Endodermal cell (in vitro differentiated cells): ENCODE measurements at regions not wholly inside any gene's neighbourhood (a gene's known extent, or its start where the extent isn't known, plus 50 kb on each side); places are given as distances from the start of the nearest gene placed in this dataset.

Experiments
- DNase-seq: peaks from one replicate; pipeline ENCODE4 v3.0.0-alpha.2; 2017
- H3K27ac ChIP-seq: 2 replicates; pipeline ENCODE4 v1.5.1; 2013; ENCODE audit warnings: mild to moderate bottlenecking, low read depth, low read length, moderate library complexity
- H3K27me3 ChIP-seq: 2 replicates; pipeline ENCODE4 v1.6.1; 2013; ENCODE audit warnings: mild to moderate bottlenecking, low read length, moderate library complexity; ENCODE audit not compliant: insufficient read depth, control insufficient read depth, poor library complexity, severe bottlenecking
- H3K36me3 ChIP-seq: 2 replicates; pipeline ENCODE4 v1.7.0; 2013; ENCODE audit warnings: mild to moderate bottlenecking, low read length, moderate library complexity; ENCODE audit not compliant: control insufficient read depth, insufficient read depth
- H3K4me1 ChIP-seq: one replicate; pipeline ENCODE4 v1.7.0; 2013; ENCODE audit warnings: low read length; ENCODE audit not compliant: control insufficient read depth, insufficient read depth
- H3K4me3 ChIP-seq: 2 replicates; pipeline ENCODE4 v1.5.1; 2013; ENCODE audit warnings: mild to moderate bottlenecking, low read length, moderate library complexity
- H3K9ac ChIP-seq: 2 replicates; pipeline ENCODE4 v1.6.1; 2013; ENCODE audit warnings: mild to moderate bottlenecking, low read length, moderate library complexity; ENCODE audit not compliant: poor library complexity, severe bottlenecking; ENCODE audit errors: extremely low read depth
- H3K9me3 ChIP-seq: 2 replicates; pipeline ENCODE4 v1.6.1; 2013; ENCODE audit warnings: mild to moderate bottlenecking, low read length, moderate library complexity; ENCODE audit not compliant: control insufficient read depth
- H3K27ac Mint-ChIP-seq: 2 replicates; pipeline ENCODE4 v1.8.0; 2020; ENCODE audit warnings: mixed read lengths
- H3K27me3 Mint-ChIP-seq: 2 replicates; pipeline ENCODE4 v1.8.0; 2021; ENCODE audit warnings: mild to moderate bottlenecking, mixed read lengths; ENCODE audit not compliant: insufficient read depth
- H3K36me3 Mint-ChIP-seq: 2 replicates; pipeline ENCODE4 v1.8.0; 2020; ENCODE audit warnings: low read depth, mixed read lengths
- H3K4me1 Mint-ChIP-seq: 2 replicates; pipeline ENCODE4 v1.8.0; 2020; ENCODE audit warnings: mixed read lengths
- H3K4me3 Mint-ChIP-seq: 2 replicates; pipeline ENCODE4 v1.8.0; 2020; ENCODE audit warnings: mild to moderate bottlenecking, moderate library complexity, mixed read lengths
- H3K9me3 Mint-ChIP-seq: 2 replicates; pipeline ENCODE4 v1.8.0; 2020; ENCODE audit warnings: mild to moderate bottlenecking, mixed read lengths
- WGBS, 2 experiments: methylation state at CpG; one replicate each; pipeline versions ENCODE4 v1.1.5 to v1.1.7; 2013; ENCODE audit warnings: missing lambda C conversion rate in 2 of 2, mixed read lengths in 1 of 2; ENCODE audit not compliant: insufficient coverage in 1 of 2, insufficient read length in 1 of 2; 5-methylcytosine and 5-hydroxymethylcytosine counted together
- TF ChIP-seq, protein P1 (sequence below): fragments of 200-600 bp; sonication (generic); conservative IDR thresholded peaks from 2 replicates; pipeline ENCODE4 v1.5.0; 2021; ENCODE audit warnings: antibody characterized with exemption, mild to moderate bottlenecking

GRCh38 chr2:120510751-120511395 is 164.9 kb downstream of the INHBB start:
- H3K9me3 ChIP-seq, result no peaks in the 10 kb centered on the region
- TF ChIP-seq, protein P1, sequence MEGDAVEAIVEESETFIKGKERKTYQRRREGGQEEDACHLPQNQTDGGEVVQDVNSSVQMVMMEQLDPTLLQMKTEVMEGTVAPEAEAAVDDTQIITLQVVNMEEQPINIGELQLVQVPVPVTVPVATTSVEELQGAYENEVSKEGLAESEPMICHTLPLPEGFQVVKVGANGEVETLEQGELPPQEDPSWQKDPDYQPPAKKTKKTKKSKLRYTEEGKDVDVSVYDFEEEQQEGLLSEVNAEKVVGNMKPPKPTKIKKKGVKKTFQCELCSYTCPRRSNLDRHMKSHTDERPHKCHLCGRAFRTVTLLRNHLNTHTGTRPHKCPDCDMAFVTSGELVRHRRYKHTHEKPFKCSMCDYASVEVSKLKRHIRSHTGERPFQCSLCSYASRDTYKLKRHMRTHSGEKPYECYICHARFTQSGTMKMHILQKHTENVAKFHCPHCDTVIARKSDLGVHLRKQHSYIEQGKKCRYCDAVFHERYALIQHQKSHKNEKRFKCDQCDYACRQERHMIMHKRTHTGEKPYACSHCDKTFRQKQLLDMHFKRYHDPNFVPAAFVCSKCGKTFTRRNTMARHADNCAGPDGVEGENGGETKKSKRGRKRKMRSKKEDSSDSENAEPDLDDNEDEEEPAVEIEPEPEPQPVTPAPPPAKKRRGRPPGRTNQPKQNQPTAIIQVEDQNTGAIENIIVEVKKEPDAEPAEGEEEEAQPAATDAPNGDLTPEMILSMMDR, result no peak
- no peaks in the 10 kb centered on the region for H3K36me3 Mint-ChIP-seq
- no peaks in the 10 kb centered on the region for H3K4me1 ChIP-seq
- H3K27me3 ChIP-seq, result peaks cover 30% of the 10 kb centered on the region
- H3K27ac ChIP-seq, result peak overlapping the region; percentile 57
- H3K27ac Mint-ChIP-seq, result no peak overlapping the region
- H3K27me3 Mint-ChIP-seq, result peaks cover 31% of the 10 kb centered on the region
- H3K4me1 Mint-ChIP-seq, result peaks cover 3% of the 10 kb centered on the region
- no peak overlapping the region for H3K4me3 Mint-ChIP-seq
- no peaks in the 10 kb centered on the region for H3K9me3 Mint-ChIP-seq
- no peak for DNase-seq
- H3K9ac ChIP-seq, result no peak overlapping the region
- H3K36me3 ChIP-seq, result no peaks in the 10 kb centered on the region
- H3K4me3 ChIP-seq, result no peak overlapping the region
- WGBS, 2 experiments, result 80 to 89% methylated on average over 2 to 11 of the region's 11 CpGs

DNA sequence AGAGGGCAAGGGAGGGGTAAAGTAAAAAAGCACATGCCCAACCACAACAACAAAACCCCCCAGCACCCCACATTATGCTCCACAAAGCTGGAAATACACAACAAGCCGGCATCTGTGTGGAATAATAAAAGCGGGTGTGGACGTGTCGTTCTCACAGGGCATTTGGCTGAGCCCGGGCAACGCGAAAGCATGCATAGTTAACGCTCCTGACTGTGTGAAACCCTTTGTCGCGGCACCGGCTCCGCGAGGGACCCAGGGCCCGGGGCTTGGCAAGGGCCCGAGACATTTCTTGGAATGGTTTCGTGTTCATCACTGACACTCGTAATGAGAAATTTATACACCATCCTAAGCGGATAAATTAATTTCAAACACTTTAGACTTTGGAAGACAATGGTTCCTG is 165.6 kb downstream of the INHBB start:
- TF ChIP-seq, protein P1, result no peak
- H3K27me3 ChIP-seq, result peaks cover 34% of the 10 kb centered on the region
- H3K4me3 ChIP-seq, result no peak overlapping the region
- H3K9me3 Mint-ChIP-seq, result no peaks in the 10 kb centered on the region
- H3K4me3 Mint-ChIP-seq, result no peak overlapping the region
- no peaks in the 10 kb centered on the region for H3K36me3 ChIP-seq
- H3K9me3 ChIP-seq, result no peaks in the 10 kb centered on the region
- H3K36me3 Mint-ChIP-seq, result no peaks in the 10 kb centered on the region
- DNase-seq, result peak; percentile 66
- H3K4me1 Mint-ChIP-seq, result peaks cover 7% of the 10 kb centered on the region
- no peaks in the 10 kb centered on the region for H3K4me1 ChIP-seq
- 53 to 67% methylated on average over 12 to 18 of the region's 18 CpGs for WGBS, 2 experiments
- no peak overlapping the region for H3K9ac ChIP-seq
- peaks cover 36% of the 10 kb centered on the region for H3K27me3 Mint-ChIP-seq
- no peak overlapping the region for H3K27ac Mint-ChIP-seq
- H3K27ac ChIP-seq, result peak overlapping the region; percentile 98

DNA sequence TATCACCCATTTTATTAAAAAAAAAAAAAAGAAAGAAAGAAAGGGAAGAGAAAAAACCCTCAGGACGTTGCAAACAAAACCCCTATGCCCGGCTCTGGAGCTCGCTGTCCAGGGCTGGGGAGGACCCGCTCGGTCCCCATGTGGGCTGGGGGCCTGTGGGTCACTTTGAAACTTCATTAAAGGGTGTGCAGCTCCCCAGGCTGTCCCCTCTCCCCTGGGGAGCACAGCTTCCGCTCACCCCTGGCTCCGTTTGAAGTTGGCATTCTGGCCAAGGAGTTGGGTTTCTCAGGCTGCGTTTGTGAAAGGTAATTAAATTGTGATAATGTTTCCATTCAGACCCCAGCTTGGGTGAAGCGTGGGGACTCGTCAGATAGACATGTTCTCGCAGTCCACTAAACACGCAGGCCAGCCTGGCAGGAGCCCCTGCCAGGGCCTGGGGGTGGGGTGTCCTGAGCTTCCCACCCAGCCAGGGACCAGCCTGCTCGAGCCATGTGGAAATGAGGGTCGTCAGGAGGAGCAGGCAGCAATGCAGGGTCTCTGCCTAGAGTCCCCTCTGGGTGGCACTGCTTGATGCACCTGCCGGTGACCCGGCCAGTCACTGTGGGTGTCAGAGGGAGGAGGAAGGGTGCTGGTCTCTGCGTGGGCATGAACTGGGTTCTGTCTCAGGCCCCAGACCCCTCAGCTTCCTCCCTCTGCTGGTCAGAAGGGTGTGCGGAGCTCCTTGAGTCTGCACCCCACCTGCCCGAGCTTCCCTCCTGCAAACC is 166.2 kb downstream of the INHBB start:
- 69 to 78% methylated on average over 10 to 19 of the region's 19 CpGs for WGBS, 2 experiments
- Histone ChIP-seq H3K27ac (peak overlapping the region; percentile 98), H3K9me3 (no peaks in the 10 kb centered on the region), H3K9ac (no peak overlapping the region), H3K36me3 (no peaks in the 10 kb centered on the region), H3K27me3 (peaks cover 28% of the 10 kb centered on the region), H3K4me1 (no peaks in the 10 kb centered on the region), H3K4me3 (no peak overlapping the region)
- no peak overlapping the region for H3K4me3 Mint-ChIP-seq
- H3K27me3 Mint-ChIP-seq, result peaks cover 39% of the 10 kb centered on the region
- H3K9me3 Mint-ChIP-seq, result no peaks in the 10 kb centered on the region
- H3K4me1 Mint-ChIP-seq, result peaks cover 8% of the 10 kb centered on the region
- no peaks in the 10 kb centered on the region for H3K36me3 Mint-ChIP-seq
- DNase-seq, result no peak
- TF ChIP-seq, protein P1, result peak; percentile 65
- no peak overlapping the region for H3K27ac Mint-ChIP-seq
